HG02623 (cell line): ENCODE measurements at regions not wholly inside any gene's neighbourhood (a gene's known extent, or its start where the extent isn't known, plus 50 kb on each side); places are given as distances from the start of the nearest gene placed in this dataset.
A peak's percentile ranks its signal among the peaks of the same experiment; 100 is the strongest.
"Not testable (repeated sequence)": the region's sequence is repeated elsewhere in the genome, so short reads cannot be mapped to it uniquely, and the experiment has no call there.

ENCODE experiments used
- ATAC-seq: cut with Tn5 transposase; IDR thresholded peaks from one replicate; pipeline ENCODE4 v1.9.1; 2021; ENCODE audit warnings: moderate library complexity; ENCODE audit not compliant: unreplicated experiment

DNA sequence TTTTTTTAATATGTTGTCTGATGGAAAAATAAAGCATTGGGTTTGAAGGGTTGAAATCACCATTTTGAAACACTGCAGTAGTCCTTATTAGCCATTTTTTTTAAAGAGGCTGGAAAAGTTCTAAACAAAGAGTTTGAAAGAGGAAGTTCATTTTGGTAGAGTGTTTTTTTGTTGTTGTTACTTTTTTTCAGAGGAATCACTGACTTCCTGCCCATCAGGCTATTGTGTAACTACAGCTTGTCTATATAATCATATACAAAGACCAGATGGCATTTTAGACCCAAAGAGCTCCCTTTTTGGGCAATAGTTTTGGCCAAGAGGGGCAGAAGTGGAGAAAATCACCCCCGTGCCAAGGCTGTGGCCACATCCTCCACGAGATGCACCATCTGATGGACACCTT lies 818.5 kb upstream of the AMELY start:
- no peak for ATAC-seq

DNA sequence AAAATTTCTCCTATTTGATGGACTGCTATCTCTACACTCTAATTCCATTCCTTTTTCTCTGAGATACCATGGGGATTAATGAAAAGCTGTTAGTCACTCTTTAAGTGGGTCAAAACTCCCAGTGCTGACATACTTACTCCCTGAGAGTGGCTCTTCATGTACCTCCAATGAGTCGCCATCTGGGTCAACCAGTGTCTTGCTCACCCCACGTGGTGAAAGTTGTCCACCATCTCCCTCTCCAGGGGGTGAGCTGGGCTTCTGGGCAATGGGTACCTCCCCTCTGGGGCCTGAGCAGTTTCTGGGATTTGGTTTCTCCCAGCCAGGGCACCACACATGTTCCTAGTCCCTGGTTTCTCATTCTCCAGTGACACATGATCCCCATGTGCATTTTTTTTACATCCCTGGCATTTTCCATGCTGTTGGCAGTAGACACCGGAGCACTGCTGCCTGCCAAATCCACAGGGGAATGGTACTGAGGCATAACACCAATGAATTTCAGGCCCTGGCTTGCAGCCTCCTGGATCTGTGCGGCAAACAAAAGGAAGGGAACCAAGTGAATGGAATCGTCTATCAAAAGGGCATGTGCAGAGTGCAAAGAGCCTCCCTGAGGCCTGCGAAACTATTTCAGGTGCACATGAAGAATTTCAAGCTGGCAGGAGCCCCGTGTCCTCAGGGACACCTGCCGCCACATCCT lies 817.9 kb upstream of the AMELY start:
- ATAC-seq = no peak

DNA sequence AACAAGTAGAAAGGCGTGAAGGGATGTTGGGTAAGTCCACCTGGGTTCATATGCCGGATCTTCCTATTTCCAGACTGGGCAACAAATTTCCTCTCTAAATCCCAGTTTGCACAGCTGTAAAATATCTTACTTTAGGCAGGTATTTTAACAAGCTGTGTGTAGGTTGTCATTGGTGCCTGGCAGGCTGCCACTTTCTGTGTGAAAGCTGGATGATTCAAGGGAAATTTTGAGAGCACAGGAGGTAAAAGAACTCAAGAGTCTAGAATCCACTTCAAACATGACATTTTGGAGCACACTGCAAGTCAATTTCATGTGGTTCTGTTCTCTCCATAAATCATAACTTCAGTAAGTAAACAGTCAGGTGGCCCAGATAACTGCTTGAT lies 817.4 kb upstream of the AMELY start:
- no peak for ATAC-seq

DNA sequence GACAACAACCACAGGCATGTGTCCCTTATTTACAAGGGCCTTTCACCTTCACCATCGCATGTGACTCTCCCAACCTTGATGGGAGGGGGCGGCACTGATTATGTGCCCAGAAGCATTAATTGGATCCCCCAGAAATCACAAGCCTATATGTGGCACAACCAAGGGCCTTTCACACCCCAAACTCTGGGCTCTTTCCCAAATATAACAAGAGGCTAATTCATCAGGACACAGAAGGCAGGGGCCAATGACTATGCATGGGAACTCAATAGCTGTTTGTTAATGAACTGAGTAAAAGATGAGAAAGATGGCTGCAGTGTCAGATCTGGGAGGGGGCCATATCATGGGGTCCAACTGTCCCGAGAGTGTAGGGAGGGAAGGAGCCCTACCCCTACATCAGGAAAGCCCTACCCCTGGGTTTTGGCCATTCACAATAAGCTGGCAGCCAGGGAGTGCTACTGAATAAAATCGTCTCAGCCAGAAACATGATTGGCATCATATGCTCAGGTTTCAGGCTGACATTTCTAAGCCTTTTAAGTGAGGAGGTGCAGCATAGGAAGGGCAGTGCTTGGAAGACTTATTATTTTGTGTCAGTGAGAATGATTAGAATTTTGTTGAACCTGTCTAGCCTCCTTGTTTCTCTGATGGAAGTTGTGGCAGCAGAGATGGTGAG lies 814.4 kb upstream of the AMELY start:
- no peak for ATAC-seq

DNA sequence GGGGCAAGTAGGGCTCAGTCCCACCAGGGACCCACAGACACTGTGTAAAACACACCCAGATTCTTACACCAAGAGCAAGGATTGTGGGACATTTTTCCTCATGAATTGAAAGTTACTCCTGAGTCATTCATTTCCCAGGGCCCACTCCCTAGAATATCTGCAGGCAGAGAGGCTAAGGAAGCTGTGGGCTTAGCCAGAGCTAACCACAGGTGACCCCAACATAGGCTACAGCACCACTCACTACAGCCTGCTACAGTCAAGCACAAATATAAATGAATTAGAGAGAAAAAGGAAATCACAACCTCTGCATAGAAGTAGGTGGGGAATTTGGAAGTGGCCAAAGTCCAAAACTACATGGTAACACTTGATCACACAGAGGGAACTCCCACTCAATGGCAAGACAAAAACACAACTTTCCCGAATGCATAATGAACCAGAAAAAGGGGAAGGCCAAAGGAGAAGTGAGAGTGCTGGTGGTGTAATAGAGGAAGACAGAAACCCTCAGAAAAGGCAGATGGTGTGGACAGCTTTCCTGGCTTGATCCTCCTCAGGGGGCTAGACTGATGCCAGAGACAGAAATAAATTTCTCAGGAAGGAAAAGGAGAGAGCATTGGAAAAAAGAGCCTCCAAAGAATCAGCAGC lies 812.6 kb upstream of the AMELY start:
- peak; percentile 81 for ATAC-seq

DNA sequence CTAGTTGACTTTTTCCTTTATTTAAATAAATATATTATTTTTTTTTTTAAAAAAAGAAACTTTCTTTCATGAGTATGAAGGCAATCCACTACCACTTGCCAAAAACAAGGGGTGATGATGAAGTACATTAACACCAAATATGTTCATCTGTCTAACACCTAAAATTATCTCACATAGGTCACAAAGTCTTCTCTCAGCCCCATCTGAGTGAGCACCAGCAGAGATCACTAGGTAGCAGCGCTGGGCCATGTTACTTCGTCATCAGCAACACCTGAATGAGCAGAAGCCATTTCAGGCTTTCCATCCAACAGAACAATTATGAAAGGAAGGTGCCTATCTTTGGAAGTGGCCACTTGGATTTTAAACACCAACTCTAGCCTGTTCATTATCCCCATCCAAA lies 811.6 kb upstream of the AMELY start:
- no peak for ATAC-seq

DNA sequence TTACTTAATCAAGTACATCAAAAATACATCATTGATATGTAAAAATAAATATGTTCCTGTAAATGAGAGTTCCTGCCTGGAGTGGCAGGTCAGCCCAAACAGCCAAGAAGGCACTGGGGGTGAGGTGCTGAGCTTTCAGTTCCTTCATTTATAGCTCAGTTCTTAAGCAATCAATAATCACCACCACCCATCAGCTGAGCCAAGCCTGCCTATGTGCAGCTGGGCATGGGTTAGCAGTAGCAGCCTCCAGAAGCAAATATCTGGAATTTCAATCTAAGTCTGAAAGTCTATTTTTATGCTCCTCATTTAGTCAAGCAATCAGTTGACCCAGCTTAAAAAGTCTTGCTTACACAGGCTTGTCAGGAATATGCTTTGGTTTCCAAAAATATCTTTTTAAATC lies 811.0 kb upstream of the AMELY start:
- no peak for ATAC-seq

DNA sequence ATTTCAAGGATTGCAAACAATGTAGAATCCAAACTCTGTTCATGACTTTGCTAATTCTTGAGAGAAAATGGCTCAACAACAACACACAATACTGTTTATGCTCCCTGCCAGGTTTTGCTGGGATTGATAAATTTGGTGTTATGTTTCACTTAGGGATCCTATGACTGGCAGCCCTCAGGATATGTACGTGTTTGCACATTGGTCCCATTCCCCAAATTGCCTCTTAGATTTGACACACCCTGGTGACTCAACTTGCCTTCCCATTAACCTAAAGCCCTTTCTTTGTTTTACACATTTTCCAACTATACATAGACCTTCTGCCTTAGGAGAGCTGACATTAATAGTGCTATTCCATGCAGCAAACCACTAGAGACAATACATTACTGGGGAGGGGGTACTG lies 809.4 kb upstream of the AMELY start:
- ATAC-seq = no peak

DNA sequence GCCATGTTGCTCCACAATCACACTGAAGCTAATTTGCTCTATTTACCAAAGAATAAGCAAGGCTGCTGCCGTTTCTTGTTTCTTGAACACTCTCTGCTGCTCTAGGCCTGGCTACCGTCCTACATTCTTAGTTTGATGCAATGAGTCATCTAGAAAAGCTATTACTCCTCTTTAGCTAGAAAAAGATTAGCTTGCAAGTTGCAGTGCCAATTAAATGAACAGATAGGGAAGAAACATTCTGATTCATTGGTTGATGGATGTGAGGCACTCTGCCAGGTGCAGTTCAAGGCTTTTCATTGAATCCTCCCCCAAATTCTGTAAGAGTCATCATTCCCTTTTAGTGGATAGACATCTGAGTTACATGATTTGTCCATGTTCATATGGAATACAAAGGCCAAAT lies 807.7 kb upstream of the AMELY start:
- ATAC-seq = no peak

DNA sequence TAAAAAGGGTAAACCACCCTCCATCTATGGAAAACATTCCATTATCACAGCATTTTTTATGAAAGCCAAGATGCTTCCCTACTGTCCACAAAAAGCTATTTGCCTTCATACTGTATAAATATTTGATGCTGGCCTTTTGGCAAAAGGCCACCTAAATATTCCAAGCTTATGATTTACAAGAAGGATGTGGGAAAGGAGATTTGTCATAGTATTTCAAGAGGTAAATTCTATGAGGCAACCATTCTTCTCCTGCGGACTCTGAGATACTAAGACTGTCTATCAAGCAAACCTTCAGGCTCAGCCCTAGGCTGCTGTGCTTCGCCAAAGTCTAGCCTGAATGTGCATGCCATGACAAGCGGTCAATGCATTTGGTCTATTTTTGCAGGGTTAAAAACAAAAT lies 807.1 kb upstream of the AMELY start:
- no peak for ATAC-seq

DNA sequence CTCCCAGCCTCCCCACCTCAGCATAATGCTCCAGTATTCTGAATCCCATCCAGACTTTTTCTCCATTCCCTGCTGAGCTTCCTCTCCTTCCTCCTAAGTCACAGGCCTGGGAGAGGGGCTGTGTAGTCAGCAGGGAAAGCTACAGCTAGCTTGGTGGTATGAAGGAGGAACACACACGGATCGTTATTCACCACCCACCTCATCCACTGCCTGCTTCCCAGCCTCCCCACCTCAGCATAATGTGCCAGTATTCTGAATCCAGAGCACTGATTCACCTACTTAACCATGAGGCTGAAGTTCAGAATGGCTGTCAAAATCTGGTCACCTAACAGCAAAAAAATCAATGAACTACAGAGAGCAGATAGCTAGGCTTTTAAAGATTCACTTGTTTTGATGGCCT lies 806.6 kb upstream of the AMELY start:
- no peak for ATAC-seq

DNA sequence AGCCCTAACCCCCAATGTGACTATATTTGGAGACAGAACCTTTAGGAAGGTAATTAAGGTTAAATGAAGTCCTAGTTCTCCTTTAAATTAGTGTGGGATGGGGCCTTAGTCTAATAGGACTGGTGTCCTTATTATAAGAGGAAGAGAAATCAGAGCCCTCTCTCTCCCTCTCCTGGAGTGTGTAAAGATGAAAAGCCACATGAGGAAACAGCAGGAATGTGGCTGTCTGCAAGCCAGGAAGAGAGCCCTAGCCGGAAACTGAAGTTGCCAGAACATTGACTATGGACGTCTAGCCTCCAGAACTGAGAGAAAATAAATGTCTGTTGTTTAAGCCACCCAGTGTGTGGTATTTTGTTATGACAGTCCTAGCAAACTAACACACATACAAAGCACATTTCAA lies 802.9 kb upstream of the AMELY start:
- ATAC-seq = no peak

DNA sequence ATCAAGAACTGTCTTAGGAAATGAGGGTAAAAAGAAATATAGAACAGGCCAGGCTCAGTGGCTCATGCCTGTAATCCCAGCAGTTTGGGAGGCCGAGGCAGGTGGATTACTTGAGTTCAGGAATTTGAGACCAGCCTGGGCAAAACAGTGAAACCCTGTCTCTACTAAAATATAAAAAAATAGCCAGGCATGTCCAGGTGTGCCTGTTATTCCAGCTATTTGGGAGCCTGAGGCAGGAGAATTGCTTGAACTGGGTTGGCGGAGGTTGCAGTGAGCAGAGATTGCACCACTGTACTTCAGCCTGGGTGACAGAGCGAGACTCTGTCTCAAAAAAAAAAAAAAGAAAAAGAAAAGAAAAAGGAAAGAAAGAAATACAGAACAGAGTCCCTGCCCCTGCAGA lies 802.2 kb upstream of the AMELY start:
- ATAC-seq = not testable (repeated sequence)

DNA sequence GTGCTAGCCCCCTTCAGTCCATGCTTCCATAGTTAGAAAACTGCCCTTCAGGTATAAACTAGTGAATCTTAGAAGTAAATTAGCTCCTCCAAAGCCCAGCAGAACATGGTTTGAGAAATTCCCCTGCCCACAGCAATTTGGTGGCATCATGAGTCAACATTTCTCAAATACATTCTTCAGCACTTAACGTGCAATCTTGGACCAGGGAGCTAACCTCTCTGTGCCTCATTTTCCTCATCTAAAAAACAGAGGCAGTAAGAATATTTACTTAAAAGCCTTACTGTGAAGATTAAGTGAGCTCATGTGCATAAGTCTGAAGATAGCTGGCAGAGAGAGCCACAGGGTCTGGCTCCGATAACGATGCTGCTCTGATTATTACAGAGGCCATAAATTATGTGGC lies 800.7 kb upstream of the AMELY start:
- no peak for ATAC-seq

DNA sequence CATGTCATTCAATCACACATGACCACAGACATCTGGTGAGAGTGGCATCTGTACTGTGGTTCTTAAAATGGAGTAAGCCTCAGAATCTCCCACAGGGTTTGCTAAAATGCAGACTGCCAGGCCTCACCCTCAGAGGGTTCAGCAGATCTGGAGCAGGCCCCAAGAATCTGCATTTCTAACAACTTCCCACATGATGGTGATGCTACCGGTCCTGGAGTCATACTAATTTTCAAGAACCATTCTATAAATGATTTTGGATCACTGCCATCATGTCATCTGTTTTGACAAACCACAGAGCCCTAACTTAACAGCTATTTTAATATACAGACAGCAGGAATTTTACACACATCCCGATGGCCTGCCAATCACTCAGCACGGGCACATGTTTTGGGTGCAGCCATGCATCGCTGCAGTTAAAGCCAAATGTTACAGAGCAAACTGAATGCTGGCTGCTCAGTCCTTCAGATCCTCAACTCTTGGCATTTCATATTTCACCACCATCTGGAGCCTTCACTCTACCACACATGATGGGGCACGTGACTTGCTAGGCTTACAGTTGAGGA lies 792.1 kb upstream of the AMELY start:
- no peak for ATAC-seq

DNA sequence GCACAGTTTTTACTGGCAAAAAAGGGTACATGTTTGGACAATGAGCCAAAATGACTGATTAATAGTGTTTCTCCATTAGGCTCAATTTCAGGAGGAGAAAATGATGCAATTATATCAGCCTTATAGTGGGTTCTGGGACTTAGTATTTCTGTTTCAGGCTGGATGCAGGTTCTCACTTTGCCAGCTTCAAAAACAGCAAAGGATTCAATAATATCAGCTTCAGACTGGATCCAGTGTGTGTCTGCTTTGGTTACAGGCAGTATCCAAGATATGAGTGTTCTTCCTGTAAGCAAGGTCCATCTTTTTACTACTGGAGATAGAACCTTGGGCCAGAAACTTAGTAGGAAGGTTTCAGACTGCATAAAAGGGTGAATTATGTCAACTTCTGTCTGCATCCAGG lies 790.9 kb upstream of the AMELY start:
- ATAC-seq = no peak

DNA sequence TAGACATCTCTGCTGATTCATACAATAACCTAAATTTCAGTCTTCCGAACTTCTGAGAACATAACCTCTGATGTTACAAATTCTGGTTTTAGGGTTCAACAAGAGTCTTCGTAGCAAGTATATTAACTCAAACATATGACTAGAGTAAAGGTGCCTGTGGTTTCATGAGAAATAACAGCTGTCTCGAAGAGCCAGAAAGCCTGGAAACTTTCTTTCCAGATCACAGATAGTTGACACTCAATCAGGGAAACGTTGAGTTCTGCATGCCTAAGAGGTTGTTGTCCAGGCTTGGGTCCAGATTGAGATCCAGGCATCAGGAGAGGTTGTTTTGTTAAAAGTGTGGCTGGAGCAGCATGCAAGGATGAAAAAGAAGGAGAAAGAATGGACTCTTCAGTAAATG lies 790.1 kb upstream of the AMELY start:
- no peak for ATAC-seq

DNA sequence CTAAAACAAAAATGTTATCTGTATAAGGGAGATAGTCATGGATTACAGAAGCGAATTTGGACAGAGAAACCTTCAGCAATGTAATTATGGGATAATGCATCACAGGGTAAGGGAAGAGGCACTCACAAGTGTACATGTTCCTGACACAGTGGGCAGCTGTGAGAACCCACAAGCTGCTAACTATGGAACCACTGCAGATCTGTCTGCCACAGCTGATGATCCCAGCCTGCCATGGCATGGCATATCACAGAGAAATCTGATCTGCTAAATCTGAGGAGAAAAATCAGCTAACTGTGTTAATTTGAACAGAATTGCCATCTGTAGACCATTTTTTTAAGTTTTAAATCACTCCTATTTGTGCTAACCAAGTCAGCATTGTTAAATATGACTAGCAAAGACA lies 786.0 kb upstream of the AMELY start:
- ATAC-seq = no peak

DNA sequence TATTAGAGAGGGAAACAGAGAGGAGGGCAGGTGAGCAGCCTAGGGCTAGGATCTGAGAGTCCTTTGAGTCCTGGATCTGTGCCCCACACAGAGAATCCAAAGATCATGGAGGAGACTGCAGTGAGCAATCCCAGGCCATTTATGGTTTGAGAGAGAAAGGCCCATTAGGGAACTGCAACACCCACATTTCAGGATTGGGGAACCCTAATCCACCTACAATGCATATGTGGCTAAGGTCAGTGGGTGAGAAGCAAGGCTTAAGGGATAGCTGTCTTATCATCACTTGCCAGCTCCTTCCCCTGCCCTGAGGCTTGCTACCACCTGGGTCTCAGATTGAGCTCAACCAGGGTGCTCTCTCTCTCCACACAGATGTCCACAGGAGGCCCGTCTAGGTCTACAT lies 781.1 kb upstream of the AMELY start:
- no peak for ATAC-seq

DNA sequence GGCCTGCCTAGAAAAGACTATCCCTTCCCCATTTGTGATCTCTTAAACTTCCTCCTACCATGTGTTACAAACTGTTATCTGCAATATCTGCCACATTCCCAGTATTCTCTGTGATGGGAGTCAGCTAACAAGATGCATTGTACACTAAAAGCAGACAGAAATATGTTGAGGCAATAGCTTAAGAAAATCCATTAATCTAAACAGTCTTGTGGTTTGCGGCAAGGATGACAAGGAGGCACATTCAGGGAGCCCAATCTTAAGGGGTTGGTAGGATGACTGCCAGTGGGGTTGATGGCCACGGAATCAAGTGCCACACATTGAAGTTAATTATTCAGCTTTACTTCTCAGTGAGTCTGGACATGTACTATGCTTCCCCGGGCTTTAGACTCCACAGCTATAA lies 775.5 kb upstream of the AMELY start:
- ATAC-seq = no peak

DNA sequence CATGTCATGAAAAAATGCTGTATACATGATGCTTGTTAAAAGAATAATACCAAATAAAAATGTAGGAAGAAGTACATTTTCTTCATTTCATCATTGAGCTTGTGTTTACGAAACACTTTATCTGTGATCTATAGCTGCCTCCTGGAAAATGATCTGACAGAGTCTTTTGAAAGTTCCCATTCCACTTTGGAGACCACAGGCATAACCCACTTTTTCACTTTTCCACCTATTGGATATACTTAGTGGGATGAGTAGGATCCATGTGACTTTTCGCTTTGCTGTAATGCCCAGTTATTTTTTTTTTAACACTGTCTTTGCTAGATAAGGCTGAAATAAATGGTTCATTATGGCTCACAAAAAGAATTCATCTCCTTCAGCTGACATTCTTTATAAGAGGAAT lies 773.0 kb upstream of the AMELY start:
- no peak for ATAC-seq

DNA sequence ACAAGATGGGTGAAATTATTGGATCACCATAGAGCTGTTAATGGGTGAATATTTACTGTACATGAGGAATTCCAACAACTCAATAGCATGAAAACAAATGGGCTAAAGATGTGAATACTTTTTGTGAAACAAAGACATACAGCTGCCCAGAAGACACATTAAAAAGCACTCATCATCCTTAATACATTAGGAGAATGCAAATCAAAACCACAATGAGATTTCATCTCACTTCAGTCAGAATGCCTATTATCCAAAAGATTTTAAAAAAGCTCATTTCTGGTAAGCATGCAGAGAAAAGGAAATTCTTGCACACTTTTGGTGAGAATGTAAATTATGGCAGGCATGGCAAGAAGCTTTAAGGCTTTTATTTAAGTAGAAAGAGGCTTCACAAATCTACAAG lies 770.8 kb upstream of the AMELY start:
- no peak for ATAC-seq
